Embryonic facial prominence (tissue), 1 donor: ENCODE measurements at regions not wholly inside any gene's neighbourhood (a gene's known extent, or its start where the extent isn't known, plus 50 kb on each side); places are given as distances from the start of the nearest gene placed in this dataset.
"Not testable (repeated sequence)": the region's sequence is repeated elsewhere in the genome, so short reads cannot be mapped to it uniquely, and the experiment has no call there.

Experiments
- DNase-seq: peaks from one replicate; pipeline ENCODE4 v3.0.0-alpha.2; 2016; ENCODE audit errors: extremely low spot score

- no peak for DNase-seq
Measured at GRCh38 chr14:28607661-28608060, 158.9 kb upstream of the FOXG1 start.

- DNase-seq = no peak
Measured at GRCh38 chr14:28608443-28608842, 158.1 kb upstream of the FOXG1 start.

- DNase-seq = peak; percentile 62
Measured at GRCh38 chr14:28608851-28609828, 157.4 kb upstream of the FOXG1 start.

GRCh38 chr14:28612414-28612813 lies 154.2 kb upstream of the FOXG1 start:
- no peak for DNase-seq

GRCh38 chr14:28613532-28613931 lies 153.1 kb upstream of the FOXG1 start:
- no peak for DNase-seq

- DNase-seq = no peak
Measured at GRCh38 chr14:28626780-28627179, 139.8 kb upstream of the FOXG1 start.

GRCh38 chr14:28629328-28630004 lies 137.1 kb upstream of the FOXG1 start:
- DNase-seq = no peak

- no peak for DNase-seq
Measured at GRCh38 chr14:28630100-28630499, 136.5 kb upstream of the FOXG1 start.

- DNase-seq = peak; percentile 12
Measured at GRCh38 chr14:28635387-28635786, 131.2 kb upstream of the FOXG1 start.

- DNase-seq = not testable (repeated sequence)
Measured at GRCh38 chr14:28635816-28636215, 130.8 kb upstream of the FOXG1 start.

- DNase-seq = not testable (repeated sequence)
Measured at GRCh38 chr14:28641189-28641588, 125.4 kb upstream of the FOXG1 start.

- no peak for DNase-seq
Measured at GRCh38 chr14:28651148-28651547, 115.4 kb upstream of the FOXG1 start.

- no peak for DNase-seq
Measured at GRCh38 chr14:28652782-28653181, 113.8 kb upstream of the FOXG1 start.

GRCh38 chr14:28653521-28653920 lies 113.1 kb upstream of the FOXG1 start:
- DNase-seq = no peak

- no peak for DNase-seq
Measured at GRCh38 chr14:28656704-28657255, 109.8 kb upstream of the FOXG1 start.

- DNase-seq = no peak
Measured at GRCh38 chr14:28661171-28661772, 105.3 kb upstream of the FOXG1 start.

GRCh38 chr14:28666961-28667360 lies 99.6 kb upstream of the FOXG1 start:
- DNase-seq = no peak

- no peak for DNase-seq
Measured at GRCh38 chr14:28671425-28671824, 95.2 kb upstream of the FOXG1 start.

GRCh38 chr14:28673056-28673455 lies 93.5 kb upstream of the FOXG1 start:
- DNase-seq = no peak

GRCh38 chr14:28676479-28676878 lies 90.1 kb upstream of the FOXG1 start:
- DNase-seq = no peak

GRCh38 chr14:28677381-28677780 lies 89.2 kb upstream of the FOXG1 start:
- no peak for DNase-seq

- no peak for DNase-seq
Measured at GRCh38 chr14:28678887-28679286, 87.7 kb upstream of the FOXG1 start.
